ENCODE measurements at regions not wholly inside any gene's neighbourhood (a gene's known extent, or its start where the extent isn't known, plus 50 kb on each side); places are given as distances from the start of the nearest gene placed in this dataset.

DNA sequence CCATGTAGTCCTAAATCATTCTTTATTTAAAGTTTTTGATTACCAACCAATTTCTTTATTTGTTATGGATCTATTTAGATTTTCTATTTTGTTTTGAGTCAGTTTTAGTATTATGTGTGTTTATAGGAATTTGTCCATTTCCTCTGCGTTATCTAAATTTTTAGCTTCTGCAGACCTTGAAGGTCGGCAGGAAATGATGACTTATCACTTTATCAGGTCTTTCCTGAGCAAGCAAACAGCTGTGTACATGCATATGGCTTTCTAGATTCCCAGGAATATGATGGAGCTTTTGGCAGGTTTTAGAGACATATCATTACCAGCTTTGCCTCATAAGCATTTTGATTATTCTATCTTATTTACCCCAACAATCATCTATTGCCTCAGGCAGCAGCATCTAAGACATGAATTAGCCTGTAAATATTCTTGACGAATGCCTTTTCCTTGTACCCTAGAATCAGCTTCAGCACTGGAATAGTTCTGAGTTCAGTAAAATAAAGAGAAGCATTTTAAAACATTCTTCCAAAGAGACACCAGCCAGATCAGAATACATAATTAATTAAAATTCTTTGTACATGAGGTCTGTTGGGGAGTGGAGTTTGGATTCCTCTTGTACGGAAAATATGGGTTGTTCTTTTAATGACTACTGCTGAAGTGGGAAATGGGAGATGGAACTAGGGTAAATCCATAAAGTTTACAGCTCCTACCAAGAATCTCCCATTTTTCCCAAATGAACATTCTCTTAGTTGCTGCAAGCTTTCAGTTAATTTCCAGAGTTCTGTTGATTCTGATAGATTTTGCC lies 408.8 kb upstream of the SEMA3C start:
- no peaks in the 10 kb centered on the region for H3K9me3 ChIP-seq (ENCODE audit: low read length)
- no peak overlapping the region for H3K4me3 ChIP-seq (ENCODE audit: low read length)
- H3F3A ChIP-seq (ENCODE audit: low read length, unreplicated experiment), result no peaks in the 10 kb centered on the region
- no peaks in the 10 kb centered on the region for H3K9me2 ChIP-seq (replicated peaks; ENCODE audit: low read length)
- TF ChIP-seq, protein P1, sequence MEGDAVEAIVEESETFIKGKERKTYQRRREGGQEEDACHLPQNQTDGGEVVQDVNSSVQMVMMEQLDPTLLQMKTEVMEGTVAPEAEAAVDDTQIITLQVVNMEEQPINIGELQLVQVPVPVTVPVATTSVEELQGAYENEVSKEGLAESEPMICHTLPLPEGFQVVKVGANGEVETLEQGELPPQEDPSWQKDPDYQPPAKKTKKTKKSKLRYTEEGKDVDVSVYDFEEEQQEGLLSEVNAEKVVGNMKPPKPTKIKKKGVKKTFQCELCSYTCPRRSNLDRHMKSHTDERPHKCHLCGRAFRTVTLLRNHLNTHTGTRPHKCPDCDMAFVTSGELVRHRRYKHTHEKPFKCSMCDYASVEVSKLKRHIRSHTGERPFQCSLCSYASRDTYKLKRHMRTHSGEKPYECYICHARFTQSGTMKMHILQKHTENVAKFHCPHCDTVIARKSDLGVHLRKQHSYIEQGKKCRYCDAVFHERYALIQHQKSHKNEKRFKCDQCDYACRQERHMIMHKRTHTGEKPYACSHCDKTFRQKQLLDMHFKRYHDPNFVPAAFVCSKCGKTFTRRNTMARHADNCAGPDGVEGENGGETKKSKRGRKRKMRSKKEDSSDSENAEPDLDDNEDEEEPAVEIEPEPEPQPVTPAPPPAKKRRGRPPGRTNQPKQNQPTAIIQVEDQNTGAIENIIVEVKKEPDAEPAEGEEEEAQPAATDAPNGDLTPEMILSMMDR (conservative IDR thresholded peaks at IDR 0.05; ENCODE audit: low read depth, low read length), result no peak
- TF ChIP-seq EZH2phosphoT487 (IDR thresholded peaks at IDR 0.05; ENCODE audit: borderline replicate concordance, low read length) (no peak), EZH2 (IDR thresholded peaks at IDR 0.05; ENCODE audit: low read length, unreplicated experiment) (no peak)
- 0 out of 2 replicates have a peak, but pooled peaks cover under 1% of the 10 kb centered on the region for H3K4me1 ChIP-seq (ENCODE audit: insufficient read depth, low read length)
- H3K36me3 ChIP-seq (ENCODE audit: low read depth, low read length), result no peaks in the 10 kb centered on the region
- ChIA-PET CTCF (no interaction called here), POLR2A (ENCODE audit: unreplicated experiment) (interaction anchor here (0.6 kb wide), 1 partner anchor 10 kb away, joined by 4 read pairs; no protein-coding TSS in a partner anchor)
- no peak overlapping the region for H2AFZ ChIP-seq (ENCODE audit: low read length)
- H4K20me1 ChIP-seq (ENCODE audit: low read length), result no peaks in the 10 kb centered on the region
- ATAC-seq (no peak), DNase-seq (no peak)
- H3K4me2 ChIP-seq (ENCODE audit: low read length), result no peak overlapping the region
- no peak overlapping the region for H3K9ac ChIP-seq (ENCODE audit: low read length)
- no peaks in the 10 kb centered on the region for H3K79me2 ChIP-seq (ENCODE audit: low read length)
- intact Hi-C loops (cut with micrococcal nuclease), result no loop called here
- no TSS peak for BruUV-seq (replicated peaks)
- no peaks in the 10 kb centered on the region for H3K27me3 ChIP-seq (ENCODE audit: low read length)
- H3K27ac ChIP-seq (ENCODE audit: low read length), result no peak overlapping the region

DNA sequence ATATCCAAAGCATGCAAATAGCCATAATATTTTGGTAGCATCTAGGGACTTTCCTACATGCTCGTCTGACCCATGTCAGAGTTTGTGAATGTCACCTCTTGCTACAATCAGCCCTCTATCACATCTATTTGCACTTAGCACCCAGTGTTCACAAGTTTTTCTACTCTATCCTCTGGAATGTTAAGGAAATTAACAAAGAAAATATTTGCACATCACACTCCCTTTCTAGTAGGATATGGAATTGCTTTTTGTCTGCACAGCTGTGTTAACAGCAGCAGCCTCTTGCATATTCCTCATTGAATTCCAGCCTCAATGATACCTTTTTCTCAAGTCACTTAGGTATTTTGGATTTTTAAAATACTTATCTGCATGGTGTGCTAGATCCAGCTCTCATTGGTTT lies 403.1 kb upstream of the SEMA3C start:
- H4K20me1 ChIP-seq (ENCODE audit: low read length), result no peaks in the 10 kb centered on the region
- H3K27ac ChIP-seq (ENCODE audit: low read length), result no peak overlapping the region
- CTCF ChIA-PET, result no interaction called here
- TF ChIP-seq EZH2phosphoT487 (IDR thresholded peaks at IDR 0.05; ENCODE audit: borderline replicate concordance, low read length) (no peak), EZH2 (IDR thresholded peaks at IDR 0.05; ENCODE audit: low read length, unreplicated experiment) (no peak)
- TF ChIP-seq, protein P1 (conservative IDR thresholded peaks at IDR 0.05; ENCODE audit: low read depth, low read length), result no peak
- POLR2A ChIA-PET (ENCODE audit: unreplicated experiment), result no interaction called here
- no peaks in the 10 kb centered on the region for H3F3A ChIP-seq (ENCODE audit: low read length, unreplicated experiment)
- intact Hi-C loops (cut with micrococcal nuclease), result no loop called here
- H2AFZ ChIP-seq (ENCODE audit: low read length), result no peak overlapping the region
- no peaks in the 10 kb centered on the region for H3K9me2 ChIP-seq (replicated peaks; ENCODE audit: low read length)
- no peak overlapping the region for H3K4me3 ChIP-seq (ENCODE audit: low read length)
- no peaks in the 10 kb centered on the region for H3K4me1 ChIP-seq (ENCODE audit: insufficient read depth, low read length)
- no peak for DNase-seq
- no peak overlapping the region for H3K9ac ChIP-seq (ENCODE audit: low read length)
- no peaks in the 10 kb centered on the region for H3K36me3 ChIP-seq (ENCODE audit: low read depth, low read length)
- no peak overlapping the region for H3K4me2 ChIP-seq (ENCODE audit: low read length)
- no peaks in the 10 kb centered on the region for H3K9me3 ChIP-seq (ENCODE audit: low read length)
- no peaks in the 10 kb centered on the region for H3K79me2 ChIP-seq (ENCODE audit: low read length)
- ATAC-seq, result no peak
- no TSS peak for BruUV-seq (replicated peaks)
- H3K27me3 ChIP-seq (ENCODE audit: low read length), result no peaks in the 10 kb centered on the region

DNA sequence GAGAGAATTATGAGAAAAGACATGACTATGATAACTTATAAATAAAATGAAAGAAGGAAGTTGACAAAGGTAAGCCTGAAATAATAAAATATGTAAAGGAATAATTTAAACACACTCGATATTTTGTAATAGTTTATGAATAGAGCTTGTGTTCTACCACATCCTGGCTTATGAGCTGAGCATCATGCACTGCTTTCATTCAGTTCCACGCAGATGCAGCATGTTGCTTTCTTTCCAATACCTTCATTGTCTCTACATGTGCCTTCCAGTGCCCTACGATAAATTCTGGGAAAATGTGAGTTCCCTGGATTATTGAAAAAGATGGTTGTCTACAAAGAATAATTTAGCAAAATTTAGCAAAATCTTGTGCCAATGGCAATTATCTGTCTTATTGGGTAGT lies 398.9 kb upstream of the SEMA3C start:
- no TSS peak for BruUV-seq (replicated peaks)
- no peaks in the 10 kb centered on the region for H3K27me3 ChIP-seq (ENCODE audit: low read length)
- TF ChIP-seq EZH2phosphoT487 (IDR thresholded peaks at IDR 0.05; ENCODE audit: borderline replicate concordance, low read length), result no peak
- TF ChIP-seq EZH2 (IDR thresholded peaks at IDR 0.05; ENCODE audit: low read length, unreplicated experiment), result no peak
- TF ChIP-seq, protein P1 (conservative IDR thresholded peaks at IDR 0.05; ENCODE audit: low read depth, low read length), result no peak
- H3K4me3 ChIP-seq (ENCODE audit: low read length), result no peak overlapping the region
- no peak overlapping the region for H3K9ac ChIP-seq (ENCODE audit: low read length)
- H3K9me2 ChIP-seq (replicated peaks; ENCODE audit: low read length), result no peaks in the 10 kb centered on the region
- POLR2A ChIA-PET (ENCODE audit: unreplicated experiment), result no interaction called here
- DNase-seq (no peak), ATAC-seq (no peak)
- no peaks in the 10 kb centered on the region for H4K20me1 ChIP-seq (ENCODE audit: low read length)
- H3K4me2 ChIP-seq (ENCODE audit: low read length), result no peak overlapping the region
- H3F3A ChIP-seq (ENCODE audit: low read length, unreplicated experiment), result no peaks in the 10 kb centered on the region
- H3K79me2 ChIP-seq (ENCODE audit: low read length), result no peaks in the 10 kb centered on the region
- CTCF ChIA-PET, result no interaction called here
- intact Hi-C loops (cut with micrococcal nuclease), result no loop called here
- no peaks in the 10 kb centered on the region for H3K9me3 ChIP-seq (ENCODE audit: low read length)
- no peak overlapping the region for H3K27ac ChIP-seq (ENCODE audit: low read length)
- H3K4me1 ChIP-seq (ENCODE audit: insufficient read depth, low read length), result no peaks in the 10 kb centered on the region
- no peak overlapping the region for H2AFZ ChIP-seq (ENCODE audit: low read length)
- no peaks in the 10 kb centered on the region for H3K36me3 ChIP-seq (ENCODE audit: low read depth, low read length)
